Cardiac fibroblast (primary cell): ENCODE measurements at regions not wholly inside any gene's neighbourhood (a gene's known extent, or its start where the extent isn't known, plus 50 kb on each side); places are given as distances from the start of the nearest gene placed in this dataset.

Source experiments
- DNase-seq, 2 donors: peaks; one replicate each; pipeline versions ENCODE4 v3.0.0 to v3.0.0-alpha.2; 2010; ENCODE audit warnings: low read depth in 2 of 2
- H3K4me3 ChIP-seq, 2 donors: replicated peaks in 1 of 2; 1 replicate in 1 of 2; 2 replicates in 1 of 2; pipeline ENCODE4 v1.5.1; 2011; ENCODE audit warnings: low read depth in 2 of 2, low read length in 2 of 2, mild to moderate bottlenecking in 2 of 2, moderate library complexity in 1 of 2
- TF ChIP-seq, protein P1 (sequence below): IDR thresholded peaks from one replicate; pipeline ENCODE4 v1.5.1; 2011; ENCODE audit warnings: low read depth, mild to moderate bottlenecking, low read length, inconsistent platforms

DNA sequence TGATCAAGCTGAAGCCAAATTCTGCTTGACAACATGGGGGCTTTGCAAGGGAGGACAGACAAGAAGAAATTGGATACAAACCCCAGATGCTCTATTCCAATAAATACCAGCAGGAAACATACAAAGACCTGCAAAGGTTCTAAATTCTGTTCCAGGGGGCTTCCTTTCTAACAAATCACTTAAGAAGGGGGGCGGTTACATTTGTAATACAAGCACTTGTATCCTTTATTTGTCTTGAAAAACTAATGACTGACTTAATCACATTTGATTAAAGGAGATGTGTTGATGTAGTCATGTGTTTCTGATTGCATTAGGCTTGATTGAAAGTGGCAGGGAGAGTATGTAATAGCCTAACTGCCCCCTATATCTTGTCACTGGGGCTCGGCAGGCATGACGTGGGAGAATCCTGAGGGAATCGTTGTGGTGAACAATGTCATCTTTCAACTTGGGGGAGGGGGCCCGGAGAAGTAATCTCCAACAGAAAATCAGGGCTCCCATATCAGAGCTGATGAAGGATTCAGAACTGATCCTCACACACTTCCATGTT, 361.7 kb downstream of the INSC start:
- TF ChIP-seq, protein P1, sequence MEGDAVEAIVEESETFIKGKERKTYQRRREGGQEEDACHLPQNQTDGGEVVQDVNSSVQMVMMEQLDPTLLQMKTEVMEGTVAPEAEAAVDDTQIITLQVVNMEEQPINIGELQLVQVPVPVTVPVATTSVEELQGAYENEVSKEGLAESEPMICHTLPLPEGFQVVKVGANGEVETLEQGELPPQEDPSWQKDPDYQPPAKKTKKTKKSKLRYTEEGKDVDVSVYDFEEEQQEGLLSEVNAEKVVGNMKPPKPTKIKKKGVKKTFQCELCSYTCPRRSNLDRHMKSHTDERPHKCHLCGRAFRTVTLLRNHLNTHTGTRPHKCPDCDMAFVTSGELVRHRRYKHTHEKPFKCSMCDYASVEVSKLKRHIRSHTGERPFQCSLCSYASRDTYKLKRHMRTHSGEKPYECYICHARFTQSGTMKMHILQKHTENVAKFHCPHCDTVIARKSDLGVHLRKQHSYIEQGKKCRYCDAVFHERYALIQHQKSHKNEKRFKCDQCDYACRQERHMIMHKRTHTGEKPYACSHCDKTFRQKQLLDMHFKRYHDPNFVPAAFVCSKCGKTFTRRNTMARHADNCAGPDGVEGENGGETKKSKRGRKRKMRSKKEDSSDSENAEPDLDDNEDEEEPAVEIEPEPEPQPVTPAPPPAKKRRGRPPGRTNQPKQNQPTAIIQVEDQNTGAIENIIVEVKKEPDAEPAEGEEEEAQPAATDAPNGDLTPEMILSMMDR = no peak
- DNase-seq = no peak
- no peak overlapping the region for H3K4me3 ChIP-seq

GRCh38 chr11:15481871-15482270, 367.1 kb downstream of the INSC start:
- TF ChIP-seq, protein P1 = no peak
- H3K4me3 ChIP-seq = no peak overlapping the region
- no peak for DNase-seq

- DNase-seq = no peak
- no peak overlapping the region for H3K4me3 ChIP-seq
- TF ChIP-seq, protein P1 = no peak
Observed at GRCh38 chr11:15483205-15483604, 368.5 kb downstream of the INSC start.

DNA sequence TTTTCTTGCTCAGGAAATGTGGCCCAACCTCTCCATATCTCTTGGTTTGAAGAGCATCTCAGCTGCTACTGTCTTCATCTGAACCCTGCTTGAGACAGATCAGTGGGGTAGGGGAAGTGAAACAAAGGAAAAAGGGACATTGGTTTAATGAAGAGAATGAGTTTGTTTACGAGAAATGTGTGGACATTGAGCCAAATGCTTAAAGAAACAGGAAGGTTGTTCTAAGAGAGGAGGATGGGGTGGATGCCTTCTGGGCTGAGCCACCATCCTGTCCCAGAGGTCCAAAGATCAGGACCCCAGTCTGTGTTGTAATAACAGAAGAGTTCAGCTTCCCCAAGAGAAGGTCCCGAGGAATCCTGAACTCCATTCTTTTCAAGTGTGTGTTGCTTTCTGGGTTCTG, 369.7 kb downstream of the INSC start:
- TF ChIP-seq, protein P1 = no peak
- H3K4me3 ChIP-seq = no peak overlapping the region
- no peak for DNase-seq

DNA sequence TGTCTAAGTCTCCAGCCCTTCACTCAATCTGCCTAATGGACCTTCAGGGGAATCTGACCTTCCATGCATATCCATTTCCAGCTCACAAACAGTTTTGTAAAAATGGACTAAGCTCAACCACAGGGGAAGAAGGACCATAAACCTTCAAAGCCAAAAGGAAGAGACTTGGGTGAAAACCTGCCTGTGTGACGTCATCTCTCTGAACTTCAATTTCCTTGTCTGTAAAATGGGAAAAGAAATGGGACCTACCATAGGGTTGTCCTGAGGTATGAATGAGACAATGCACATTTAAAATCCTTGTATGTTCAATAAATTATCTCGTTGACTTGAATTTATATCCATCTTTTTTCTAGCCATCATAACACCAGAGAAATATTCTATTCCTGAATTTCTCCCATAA, 370.7 kb downstream of the INSC start:
- DNase-seq = no peak
- H3K4me3 ChIP-seq = no peak overlapping the region
- TF ChIP-seq, protein P1 = no peak

DNA sequence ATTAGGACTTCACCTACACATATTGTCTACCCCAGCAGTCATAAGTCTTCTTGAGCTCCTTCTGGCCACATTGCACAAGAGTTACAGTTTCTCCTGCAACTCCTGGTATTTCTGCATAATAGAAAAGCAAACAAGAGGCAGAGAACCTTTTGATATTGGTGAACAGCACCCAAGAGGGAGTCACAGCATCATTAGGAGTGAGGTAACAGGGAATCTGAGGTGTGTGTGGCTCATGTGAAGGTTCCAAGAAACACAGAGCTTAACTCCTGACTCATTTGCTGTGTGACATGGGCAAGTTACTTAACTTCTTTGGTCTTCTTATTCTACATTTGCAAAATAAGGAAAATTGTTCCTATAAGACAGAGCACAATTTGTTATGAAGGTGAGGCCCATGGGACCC, 374.6 kb downstream of the INSC start:
- TF ChIP-seq, protein P1 = no peak
- no peak overlapping the region for H3K4me3 ChIP-seq
- no peak for DNase-seq

DNA sequence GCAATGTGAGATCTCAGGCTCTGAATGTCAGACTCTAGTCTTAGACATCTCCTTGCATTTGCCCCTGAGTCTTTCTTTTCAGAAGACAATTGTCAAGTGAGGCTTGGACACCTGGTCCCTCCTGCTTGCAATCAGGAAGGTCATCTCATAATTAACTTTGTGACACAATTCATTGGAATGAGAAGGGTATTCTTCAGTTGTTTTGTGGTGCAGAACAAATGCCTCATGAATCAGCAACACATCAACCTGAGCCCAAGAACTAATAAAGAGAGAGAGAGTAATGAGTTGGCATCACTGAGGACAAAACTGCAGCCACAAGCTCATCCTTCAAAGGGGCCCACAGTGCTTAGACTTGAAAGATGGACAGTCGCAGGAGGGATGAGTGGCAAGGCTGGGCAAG, 375.8 kb downstream of the INSC start:
- no peak for DNase-seq
- TF ChIP-seq, protein P1 = no peak
- no peak overlapping the region for H3K4me3 ChIP-seq
